HG02981 (cell line): ENCODE measurements at regions not wholly inside any gene's neighbourhood (a gene's known extent, or its start where the extent isn't known, plus 50 kb on each side); places are given as distances from the start of the nearest gene placed in this dataset.
A peak's percentile ranks its signal among the peaks of the same experiment; 100 is the strongest.

ENCODE experiments used
- ATAC-seq: cut with Tn5 transposase; IDR thresholded peaks from one replicate; pipeline ENCODE4 v1.9.1; 2021; ENCODE audit warnings: mild to moderate bottlenecking, moderate library complexity; ENCODE audit not compliant: unreplicated experiment

GRCh38 chr6:139497345-139497961 is 123.0 kb upstream of the CITED2 start:
- no peak for ATAC-seq

- ATAC-seq = no peak
Observed at GRCh38 chr6:139496654-139497344, 122.4 kb upstream of the CITED2 start.

GRCh38 chr6:139494376-139494990 is 120.0 kb upstream of the CITED2 start:
- ATAC-seq = no peak

GRCh38 chr6:139490482-139490881 is 116.0 kb upstream of the CITED2 start:
- ATAC-seq = peak; percentile 80

GRCh38 chr6:139486476-139486799 is 112.0 kb upstream of the CITED2 start:
- no peak for ATAC-seq

GRCh38 chr6:139485742-139486475 is 111.5 kb upstream of the CITED2 start:
- ATAC-seq = no peak

- ATAC-seq = no peak
Observed at GRCh38 chr6:139485185-139485584, 110.7 kb upstream of the CITED2 start.

GRCh38 chr6:139483079-139483478 is 108.6 kb upstream of the CITED2 start:
- no peak for ATAC-seq

- ATAC-seq = no peak
Observed at GRCh38 chr6:139482287-139482686, 107.8 kb upstream of the CITED2 start.

- no peak for ATAC-seq
Observed at GRCh38 chr6:139480356-139481165, 106.1 kb upstream of the CITED2 start.

- no peak for ATAC-seq
Observed at GRCh38 chr6:139479433-139480222, 105.2 kb upstream of the CITED2 start.

GRCh38 chr6:139475646-139476045 is 101.2 kb upstream of the CITED2 start:
- ATAC-seq = no peak

GRCh38 chr6:139475241-139475640 is 100.8 kb upstream of the CITED2 start:
- ATAC-seq = no peak

- no peak for ATAC-seq
Observed at GRCh38 chr6:139474145-139475108, 100.0 kb upstream of the CITED2 start.

- no peak for ATAC-seq
Observed at GRCh38 chr6:139473731-139474130, 99.3 kb upstream of the CITED2 start.

GRCh38 chr6:139473231-139473701 is 98.8 kb upstream of the CITED2 start:
- no peak for ATAC-seq

GRCh38 chr6:139472351-139473015 is 98.0 kb upstream of the CITED2 start:
- no peak for ATAC-seq

- ATAC-seq = no peak
Observed at GRCh38 chr6:139470997-139471396, 96.5 kb upstream of the CITED2 start.
